IMR-90 (cell line): ENCODE measurements at regions not wholly inside any gene's neighbourhood (a gene's known extent, or its start where the extent isn't known, plus 50 kb on each side); places are given as distances from the start of the nearest gene placed in this dataset.

Experiments used
- ATAC-seq: fragments of 200-7000 bp; cut with Tn5 transposase; 2 replicates; pipeline ENCODE4 v1.9.1; 2020; ENCODE audit warnings: low read depth, mild to moderate bottlenecking, moderate library complexity
- BruUV-seq: library from RNA; stranded (reverse); fragments of 400-500 nt; replicated peaks from 2 replicates; lab custom pipeline; 2021; lab: Mats Ljungman, UMichigan
- CTCF ChIA-PET: fragments of 300-600 bp; formaldehyde crosslinking; extraction: SDS; loops from one replicate; lab custom pipeline; 2021; ENCODE audit warnings: antibody characterized with exemption; lab: Yijun Ruan, JAX
- POLR2A ChIA-PET: fragments of 300-600 bp; sonication (Branson Sonifier 250); formaldehyde crosslinking; loops from one replicate; lab custom pipeline; 2022; ENCODE audit warnings: antibody characterized with exemption; ENCODE audit not compliant: unreplicated experiment; lab: Charles Lee
- DNase-seq: peaks from one replicate; pipeline ENCODE4 v3.0.0; 2013
- H2AFZ ChIP-seq: replicated peaks from 2 replicates; pipeline ENCODE3; 2013; ENCODE audit warnings: low read length, mild to moderate bottlenecking; ENCODE audit not compliant: poor library complexity
- H2AK5ac ChIP-seq: 2 replicates; pipeline ENCODE4 v1.6.1; 2013; ENCODE audit warnings: low read depth, low read length, inconsistent platforms
- H2AK9ac ChIP-seq: replicated peaks from 2 replicates; pipeline ENCODE3; 2013; ENCODE audit warnings: mild to moderate bottlenecking, low read depth, low read length, moderate library complexity; ENCODE audit not compliant: poor library complexity
- H2BK120ac ChIP-seq: 2 replicates; pipeline ENCODE4 v1.6.1; 2013; ENCODE audit warnings: low read depth, low read length, inconsistent platforms
- H2BK15ac ChIP-seq: 3 replicates; pipeline ENCODE4 v1.6.1; 2013; ENCODE audit warnings: low read depth, low read length, inconsistent platforms
- H2BK20ac ChIP-seq: 2 replicates; pipeline ENCODE4 v1.6.1; 2013; ENCODE audit warnings: low read depth, mild to moderate bottlenecking, inconsistent platforms, low read length, moderate library complexity
- H2BK5ac ChIP-seq: 2 replicates; pipeline ENCODE4 v1.6.1; 2013; ENCODE audit warnings: mild to moderate bottlenecking, low read depth, low read length, inconsistent platforms; ENCODE audit not compliant: poor library complexity, severe bottlenecking
- H3K14ac ChIP-seq: replicated peaks from 2 replicates; pipeline ENCODE4 v1.6.1; 2013; ENCODE audit warnings: low read depth, low read length, inconsistent platforms
- H3K18ac ChIP-seq: 2 replicates; pipeline ENCODE4 v1.6.1; 2013; ENCODE audit warnings: low read depth, low read length, control low read depth
- H3K23ac ChIP-seq: 2 replicates; pipeline ENCODE4 v1.6.1; 2013; ENCODE audit warnings: low read depth, low read length, inconsistent platforms
- H3K27ac ChIP-seq: 2 replicates; pipeline ENCODE4 v1.5.1; 2013; ENCODE audit warnings: mild to moderate bottlenecking, control low read depth, low read length; ENCODE audit not compliant: insufficient read depth
- H3K27me3 ChIP-seq: 2 replicates; pipeline ENCODE4 v1.6.1; 2013; ENCODE audit warnings: low read length; ENCODE audit not compliant: control insufficient read depth, insufficient read depth
- H3K36me3 ChIP-seq: 2 replicates; pipeline ENCODE4 v1.6.1; 2013; ENCODE audit warnings: low read length, mixed read lengths; ENCODE audit not compliant: control insufficient read depth, insufficient read depth
- H3K4ac ChIP-seq: 2 replicates; pipeline ENCODE4 v1.6.1; 2013; ENCODE audit warnings: low read depth, low read length, inconsistent platforms
- H3K4me1 ChIP-seq: 2 replicates; pipeline ENCODE4 v1.6.1; 2013; ENCODE audit warnings: low read length, mixed read lengths; ENCODE audit not compliant: control insufficient read depth, insufficient read depth
- H3K4me2 ChIP-seq: 2 replicates; pipeline ENCODE4 v1.6.1; 2013; ENCODE audit warnings: low read depth, mild to moderate bottlenecking, control low read depth, low read length, moderate library complexity
- H3K4me3 ChIP-seq: 2 replicates; pipeline ENCODE4 v1.5.1; 2013; ENCODE audit warnings: low read depth, mild to moderate bottlenecking, control low read depth, low read length, moderate library complexity; ENCODE audit not compliant: insufficient read depth
- H3K56ac ChIP-seq: 2 replicates; pipeline ENCODE4 v1.6.1; 2013; ENCODE audit warnings: low read length, inconsistent platforms; ENCODE audit not compliant: insufficient read depth; ENCODE audit errors: extremely low read depth
- H3K79me1 ChIP-seq, 2 experiments: 2 replicates each; pipeline ENCODE4 v1.6.1; 2013; ENCODE audit warnings: low read length in 2 of 2, inconsistent platforms in 1 of 2, low read depth in 1 of 2
- H3K9ac ChIP-seq: 2 replicates; pipeline ENCODE4 v1.6.1; 2013; ENCODE audit warnings: low read depth, low read length, control low read depth
- H3K9me1 ChIP-seq: 2 replicates; pipeline ENCODE4 v1.6.1; 2013; ENCODE audit warnings: low read length, inconsistent platforms; ENCODE audit not compliant: insufficient read depth
- H3K9me3 ChIP-seq: 2 replicates; pipeline ENCODE4 v1.6.1; 2013; ENCODE audit warnings: low read length; ENCODE audit not compliant: control insufficient read depth, insufficient read depth
- H4K20me1 ChIP-seq: 2 replicates; pipeline ENCODE4 v1.6.1; 2013; ENCODE audit warnings: low read length, inconsistent platforms; ENCODE audit not compliant: insufficient read depth
- H4K5ac ChIP-seq: 2 replicates; pipeline ENCODE4 v1.6.1; 2013; ENCODE audit warnings: mild to moderate bottlenecking, low read depth, low read length, control low read depth
- H4K8ac ChIP-seq, 2 experiments: 2 replicates each; pipeline ENCODE4 v1.6.1; 2013; ENCODE audit warnings: low read depth in 2 of 2, low read length in 2 of 2, control low read depth in 1 of 2, inconsistent platforms in 1 of 2
- H4K91ac ChIP-seq: 2 replicates; pipeline ENCODE4 v1.6.1; 2013; ENCODE audit warnings: low read depth, low read length, inconsistent platforms; ENCODE audit not compliant: insufficient read depth
- FOS ChIP-seq: fragments of 150-350 bp; IDR thresholded peaks from 2 replicates; pipeline ENCODE4 v1.6.1; 2016; ENCODE audit warnings: low read depth, low read length
- USF2 ChIP-seq: fragments of 150-350 bp; IDR thresholded peaks from 2 replicates; pipeline ENCODE4 v1.6.1; 2017; ENCODE audit warnings: mild to moderate bottlenecking, antibody characterized with exemption, low read length, low read depth
- WGBS, 2 experiments: methylation state at CpG; one replicate each; pipeline versions ENCODE4 v1.1.5 to v1.1.7; 2013; ENCODE audit warnings: missing lambda C conversion rate in 2 of 2; ENCODE audit not compliant: insufficient read length in 1 of 2; ENCODE audit errors: extremely low coverage in 2 of 2; 5-methylcytosine and 5-hydroxymethylcytosine counted together
- dilution Hi-C: fragments of 300-500 bp; cut with HindIII; formaldehyde crosslinking; loops from one replicate; pipeline ENCODE4 v1.14.3; 2018; ENCODE audit warnings: low sequenced_read_pairs; ENCODE audit not compliant: unreplicated experiment
- in situ Hi-C: fragments of 300-500 bp; cut with MboI; formaldehyde crosslinking; loops from 3 replicates; pipeline ENCODE4 v1.14.3; 2019; ENCODE audit warnings: low sequenced_read_pairs, inconsistent platforms, mixed read lengths
- intact Hi-C: fragments of 100-400 bp; cut with micrococcal nuclease; formaldehyde crosslinking; loops from 2 replicates; pipeline ENCODE4 v1.10.0; 2022

- Histone ChIP-seq H2BK20ac (peak overlapping the region; percentile 93), H3K9me3 (no peaks in the 10 kb centered on the region), H3K14ac (peak overlapping the region; percentile 57), H2AFZ (no peak overlapping the region), H3K9me1 (peaks cover 20% of the 10 kb centered on the region), H3K4me1 (peaks cover 22% of the 10 kb centered on the region), H3K9ac (no peak overlapping the region), H4K91ac (peak overlapping the region; percentile 71), H4K20me1 (no peaks in the 10 kb centered on the region), H3K4me2 (no peak overlapping the region), H2BK15ac (peak overlapping the region; percentile 91), H3K4ac (peak overlapping the region; percentile 85), H3K4me3 (no peak overlapping the region), H2AK5ac (peak overlapping the region; percentile 88), H3K27me3 (no peaks in the 10 kb centered on the region), H2BK120ac (peak overlapping the region; percentile 94), H3K27ac (no peak overlapping the region), H4K8ac (peak overlapping the region; percentile 60 to 84), H3K36me3 (no peaks in the 10 kb centered on the region), H2AK9ac (no peak overlapping the region), H3K23ac (peak overlapping the region; percentile 57; the same call in 1 of the 2 replicates), H3K79me1 (no peaks in the 10 kb centered on the region), H4K5ac (peak overlapping the region; percentile 53; the same call in 1 of the 2 replicates), H3K18ac (peak overlapping the region; percentile 58; the same call in 1 of the 2 replicates), H2BK5ac (peak overlapping the region; percentile 68), H3K56ac (peak overlapping the region; percentile 16; the same call in 1 of the 2 replicates)
- no peak for ATAC-seq
- no TSS peak for BruUV-seq
- no peak for DNase-seq
- intact Hi-C loops = loop anchor here (5.0 kb wide), 1 partner anchor 99 kb away; no protein-coding TSS in a partner anchor
- in situ Hi-C loops = no loop called here
- CTCF ChIA-PET = interaction anchor here (1.3 kb wide), 1 partner anchor 153 kb away, joined by 3 read pairs; no protein-coding TSS in a partner anchor
- TF ChIP-seq FOS = no peak
- TF ChIP-seq USF2 = no peak
- dilution Hi-C loops = no loop called here
- WGBS, 2 experiments = 60% methylated on average over 1 of the region's 6 CpGs; no CpG with 5 or more reads in 1 of the 2 experiments
- POLR2A ChIA-PET = no interaction called here
Observed at GRCh38 chr2:224146356-224147160, 107.5 kb upstream of the SERPINE2 start.
